ENCODE measurements at regions not wholly inside any gene's neighbourhood (a gene's known extent, or its start where the extent isn't known, plus 50 kb on each side); places are given as distances from the start of the nearest gene placed in this dataset.

DNA sequence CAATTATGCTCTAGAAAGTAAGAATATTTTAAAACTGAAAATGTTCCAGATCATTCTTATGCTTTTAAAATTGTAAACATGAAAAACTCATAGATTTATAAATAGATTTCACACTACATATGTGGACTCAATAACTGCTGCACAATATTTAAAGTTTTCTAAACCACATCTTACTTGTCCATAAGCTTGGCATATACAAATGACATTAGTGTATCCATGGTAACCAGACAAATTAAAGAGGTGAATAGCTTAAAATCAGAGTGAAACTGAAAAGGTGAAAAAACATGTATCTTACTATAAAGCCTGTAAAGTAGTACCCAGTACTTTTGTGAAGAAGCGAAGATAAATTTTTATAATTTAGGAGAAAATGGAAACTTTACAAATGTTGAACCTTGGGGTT, 151.2 kb upstream of the MYO16 start:
- H3K4me1 Mint-ChIP-seq (ENCODE audit: low read depth) = no peaks in the 10 kb centered on the region
- DNase-seq (no peak), ATAC-seq (no peak)
- POLR2A ChIA-PET = no interaction called here
- H3K4me3 Mint-ChIP-seq = no peak overlapping the region
- no peaks in the 10 kb centered on the region for H3K36me3 Mint-ChIP-seq (ENCODE audit: low read depth)
- TF ChIP-seq, protein P1, sequence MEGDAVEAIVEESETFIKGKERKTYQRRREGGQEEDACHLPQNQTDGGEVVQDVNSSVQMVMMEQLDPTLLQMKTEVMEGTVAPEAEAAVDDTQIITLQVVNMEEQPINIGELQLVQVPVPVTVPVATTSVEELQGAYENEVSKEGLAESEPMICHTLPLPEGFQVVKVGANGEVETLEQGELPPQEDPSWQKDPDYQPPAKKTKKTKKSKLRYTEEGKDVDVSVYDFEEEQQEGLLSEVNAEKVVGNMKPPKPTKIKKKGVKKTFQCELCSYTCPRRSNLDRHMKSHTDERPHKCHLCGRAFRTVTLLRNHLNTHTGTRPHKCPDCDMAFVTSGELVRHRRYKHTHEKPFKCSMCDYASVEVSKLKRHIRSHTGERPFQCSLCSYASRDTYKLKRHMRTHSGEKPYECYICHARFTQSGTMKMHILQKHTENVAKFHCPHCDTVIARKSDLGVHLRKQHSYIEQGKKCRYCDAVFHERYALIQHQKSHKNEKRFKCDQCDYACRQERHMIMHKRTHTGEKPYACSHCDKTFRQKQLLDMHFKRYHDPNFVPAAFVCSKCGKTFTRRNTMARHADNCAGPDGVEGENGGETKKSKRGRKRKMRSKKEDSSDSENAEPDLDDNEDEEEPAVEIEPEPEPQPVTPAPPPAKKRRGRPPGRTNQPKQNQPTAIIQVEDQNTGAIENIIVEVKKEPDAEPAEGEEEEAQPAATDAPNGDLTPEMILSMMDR (IDR thresholded peaks at IDR 0.05) = no peak
- H3K9me3 Mint-ChIP-seq = no peaks in the 10 kb centered on the region
- CTCF ChIA-PET = no interaction called here
- peaks cover 1% of the 10 kb centered on the region for H3K27me3 Mint-ChIP-seq
- no peak overlapping the region for H3K27ac Mint-ChIP-seq
- intact Hi-C loops (cut with micrococcal nuclease) = no loop called here

GRCh38 chr13:108483981-108484380, 145.4 kb upstream of the MYO16 start:
- intact Hi-C loops (cut with micrococcal nuclease) = no loop called here
- DNase-seq (no peak), ATAC-seq (no peak)
- no peaks in the 10 kb centered on the region for H3K36me3 Mint-ChIP-seq (ENCODE audit: low read depth)
- ChIA-PET CTCF (no interaction called here), POLR2A (no interaction called here)
- H3K4me1 Mint-ChIP-seq (ENCODE audit: low read depth) = no peaks in the 10 kb centered on the region
- H3K4me3 Mint-ChIP-seq = no peak overlapping the region
- peaks cover 1% of the 10 kb centered on the region for H3K27me3 Mint-ChIP-seq
- no peak overlapping the region for H3K27ac Mint-ChIP-seq
- TF ChIP-seq, protein P1 (IDR thresholded peaks at IDR 0.05) = no peak
- no peaks in the 10 kb centered on the region for H3K9me3 Mint-ChIP-seq

GRCh38 chr13:108486096-108486495, 143.3 kb upstream of the MYO16 start:
- ChIA-PET POLR2A (no interaction called here), CTCF (no interaction called here)
- Mint-ChIP-seq H3K9me3 (no peaks in the 10 kb centered on the region), H3K4me3 (no peak overlapping the region), H3K36me3 (ENCODE audit: low read depth) (no peaks in the 10 kb centered on the region), H3K4me1 (ENCODE audit: low read depth) (no peaks in the 10 kb centered on the region), H3K27ac (no peak overlapping the region), H3K27me3 (peaks cover 1% of the 10 kb centered on the region)
- TF ChIP-seq, protein P1 (IDR thresholded peaks at IDR 0.05) = no peak
- DNase-seq (no peak), ATAC-seq (no peak)
- intact Hi-C loops (cut with micrococcal nuclease) = no loop called here

GRCh38 chr13:108494991-108495645, 134.3 kb upstream of the MYO16 start:
- TF ChIP-seq, protein P1 (IDR thresholded peaks at IDR 0.05) = no peak
- Mint-ChIP-seq H3K36me3 (ENCODE audit: low read depth) (no peaks in the 10 kb centered on the region), H3K4me1 (ENCODE audit: low read depth) (peaks cover 3% of the 10 kb centered on the region), H3K4me3 (peak overlapping the region; percentile 43), H3K27me3 (peaks cover 32% of the 10 kb centered on the region), H3K9me3 (no peaks in the 10 kb centered on the region), H3K27ac (no peak overlapping the region)
- ATAC-seq = no peak
- ChIA-PET CTCF (no interaction called here), POLR2A (no interaction called here)
- DNase-seq = no peak
- intact Hi-C loops (cut with micrococcal nuclease) = no loop called here

- ATAC-seq = no peak
- Mint-ChIP-seq H3K4me1 (ENCODE audit: low read depth) (peaks cover 3% of the 10 kb centered on the region), H3K27ac (no peak overlapping the region), H3K36me3 (ENCODE audit: low read depth) (no peaks in the 10 kb centered on the region), H3K9me3 (no peaks in the 10 kb centered on the region), H3K4me3 (no peak overlapping the region), H3K27me3 (peaks cover 33% of the 10 kb centered on the region)
- ChIA-PET POLR2A (no interaction called here), CTCF (no interaction called here)
- TF ChIP-seq, protein P1 (IDR thresholded peaks at IDR 0.05) = no peak
- DNase-seq = no peak
- intact Hi-C loops (cut with micrococcal nuclease) = no loop called here
Observed at GRCh38 chr13:108495646-108496361, 133.6 kb upstream of the MYO16 start.

Measured in activated CD8-positive, alpha-beta T cell treated with anti-CD3 and anti-CD28 coated beads for 36 hours (primary cell).